ENCODE measurements at regions not wholly inside any gene's neighbourhood (a gene's known extent, or its start where the extent isn't known, plus 50 kb on each side); places are given as distances from the start of the nearest gene placed in this dataset.

DNA sequence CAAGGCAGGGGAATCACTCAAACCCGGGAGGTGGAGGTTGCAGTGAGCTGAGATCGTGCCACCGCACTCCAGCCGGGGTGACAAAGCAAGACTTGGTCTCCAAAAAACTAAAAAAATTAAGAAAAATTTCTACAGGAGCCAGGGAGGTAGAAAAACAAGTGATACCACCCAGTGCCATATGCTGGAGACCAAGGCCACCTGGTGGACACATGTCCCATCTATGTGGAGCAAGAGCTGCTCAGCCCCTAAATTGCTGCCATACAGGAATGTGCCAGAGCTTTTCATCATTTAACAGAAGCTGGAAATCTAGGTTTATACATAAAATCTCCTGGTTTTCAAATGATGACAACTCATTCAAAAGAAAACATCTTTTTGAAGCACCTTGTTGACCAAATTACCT lies 61.4 kb upstream of the ELK3 start:
- no peak for DNase-seq (ENCODE audit: low spot score)
- TF ChIP-seq, protein P1, sequence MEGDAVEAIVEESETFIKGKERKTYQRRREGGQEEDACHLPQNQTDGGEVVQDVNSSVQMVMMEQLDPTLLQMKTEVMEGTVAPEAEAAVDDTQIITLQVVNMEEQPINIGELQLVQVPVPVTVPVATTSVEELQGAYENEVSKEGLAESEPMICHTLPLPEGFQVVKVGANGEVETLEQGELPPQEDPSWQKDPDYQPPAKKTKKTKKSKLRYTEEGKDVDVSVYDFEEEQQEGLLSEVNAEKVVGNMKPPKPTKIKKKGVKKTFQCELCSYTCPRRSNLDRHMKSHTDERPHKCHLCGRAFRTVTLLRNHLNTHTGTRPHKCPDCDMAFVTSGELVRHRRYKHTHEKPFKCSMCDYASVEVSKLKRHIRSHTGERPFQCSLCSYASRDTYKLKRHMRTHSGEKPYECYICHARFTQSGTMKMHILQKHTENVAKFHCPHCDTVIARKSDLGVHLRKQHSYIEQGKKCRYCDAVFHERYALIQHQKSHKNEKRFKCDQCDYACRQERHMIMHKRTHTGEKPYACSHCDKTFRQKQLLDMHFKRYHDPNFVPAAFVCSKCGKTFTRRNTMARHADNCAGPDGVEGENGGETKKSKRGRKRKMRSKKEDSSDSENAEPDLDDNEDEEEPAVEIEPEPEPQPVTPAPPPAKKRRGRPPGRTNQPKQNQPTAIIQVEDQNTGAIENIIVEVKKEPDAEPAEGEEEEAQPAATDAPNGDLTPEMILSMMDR (IDR thresholded peaks at IDR 0.05), result no peak
- H3K4me3 ChIP-seq, result no peak overlapping the region
- H3K27ac ChIP-seq, result no peak overlapping the region

DNA sequence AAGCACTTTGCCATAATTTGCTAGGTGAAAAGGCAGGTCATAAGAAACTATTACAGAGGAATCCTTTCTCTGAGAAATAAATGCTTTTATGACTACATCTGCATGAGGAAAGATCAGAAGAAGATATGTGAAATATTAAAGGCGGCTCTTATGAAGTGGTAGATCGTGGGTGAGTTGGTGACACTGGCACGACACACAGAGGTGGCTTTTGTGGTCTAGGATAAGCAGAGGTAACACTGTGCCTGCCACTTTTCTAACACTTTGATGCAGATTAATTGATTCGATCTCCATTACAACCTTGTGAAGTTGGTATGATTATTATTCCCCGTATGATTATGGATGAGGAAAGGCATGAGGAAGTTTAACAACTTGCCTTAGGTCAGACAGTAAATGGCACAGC lies 60.0 kb upstream of the ELK3 start:
- Histone ChIP-seq H3K4me3 (no peak overlapping the region), H3K27ac (no peak overlapping the region)
- no peak for DNase-seq (ENCODE audit: low spot score)
- TF ChIP-seq, protein P1 (IDR thresholded peaks at IDR 0.05), result no peak

DNA sequence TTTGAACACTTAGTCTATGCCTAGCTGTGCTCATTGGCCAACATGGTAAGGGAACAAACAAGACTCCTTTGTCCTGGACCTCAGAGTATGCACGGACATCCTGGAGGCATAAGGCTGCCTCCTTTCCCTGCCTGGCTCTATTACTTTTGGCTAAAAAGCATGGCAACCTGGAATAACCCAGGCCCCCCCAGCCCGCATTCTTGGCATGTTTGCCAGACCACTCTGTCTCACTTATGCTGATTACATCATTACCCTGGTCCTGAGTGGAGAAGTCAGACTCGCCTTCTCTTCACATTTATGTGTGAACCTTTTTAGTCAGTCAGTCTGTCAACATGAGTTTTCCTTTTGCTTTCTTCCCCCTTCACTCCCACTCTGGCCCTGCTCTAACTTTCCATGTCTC lies 58.0 kb upstream of the ELK3 start:
- Histone ChIP-seq H3K4me3 (no peak overlapping the region), H3K27ac (no peak overlapping the region)
- TF ChIP-seq, protein P1 (IDR thresholded peaks at IDR 0.05), result no peak
- no peak for DNase-seq (ENCODE audit: low spot score)

DNA sequence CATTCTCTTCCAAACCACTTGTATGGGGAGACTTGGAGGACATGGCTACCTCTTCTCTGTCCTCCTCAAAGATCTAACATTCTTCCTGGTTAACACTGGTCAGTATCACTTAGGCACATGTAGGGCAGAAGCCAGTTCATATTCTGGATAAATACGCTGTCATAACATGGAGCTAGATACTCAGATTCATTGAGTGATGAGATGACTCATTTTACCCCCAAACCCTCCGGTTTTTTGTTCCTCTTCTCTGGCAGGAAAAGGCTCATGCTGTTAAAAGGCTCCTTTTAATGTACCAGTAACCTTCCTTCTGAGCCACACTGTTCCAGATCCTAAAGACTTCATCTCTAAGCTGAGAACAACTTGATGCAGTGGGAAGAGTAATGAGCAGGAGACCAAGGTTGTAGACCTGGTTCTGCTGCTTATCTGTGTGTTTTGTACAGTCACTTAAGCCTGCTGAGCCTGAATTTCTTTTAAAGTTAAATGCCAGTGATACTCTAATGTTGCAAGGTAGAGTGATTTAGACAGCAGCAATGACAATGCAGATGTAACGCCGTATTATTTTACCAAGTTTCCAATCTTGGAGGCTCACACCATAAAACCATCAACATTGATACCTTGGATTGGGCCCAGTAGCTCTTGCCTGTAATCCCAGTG lies 57.3 kb upstream of the ELK3 start:
- DNase-seq (ENCODE audit: low spot score), result no peak
- no peak overlapping the region for H3K27ac ChIP-seq
- H3K4me3 ChIP-seq, result no peak overlapping the region
- TF ChIP-seq, protein P1 (IDR thresholded peaks at IDR 0.05), result no peak

GRCh38 chr12:96140174-96140573 lies 54.0 kb upstream of the ELK3 start:
- Histone ChIP-seq H3K27ac (no peak overlapping the region), H3K4me3 (no peak overlapping the region)
- DNase-seq (ENCODE audit: low spot score), result no peak

GRCh38 chr12:96141216-96141912 lies 52.8 kb upstream of the ELK3 start:
- Histone ChIP-seq H3K27ac (no peak overlapping the region), H3K4me3 (no peak overlapping the region)
- DNase-seq (ENCODE audit: low spot score), result no peak
- TF ChIP-seq, protein P1 (IDR thresholded peaks at IDR 0.05), result no peak

More at GRCh38 chr12:96140174-96140573, 54.0 kb upstream of the ELK3 start:
- TF ChIP-seq, protein P1 (IDR thresholded peaks at IDR 0.05), result no peak

DNA sequence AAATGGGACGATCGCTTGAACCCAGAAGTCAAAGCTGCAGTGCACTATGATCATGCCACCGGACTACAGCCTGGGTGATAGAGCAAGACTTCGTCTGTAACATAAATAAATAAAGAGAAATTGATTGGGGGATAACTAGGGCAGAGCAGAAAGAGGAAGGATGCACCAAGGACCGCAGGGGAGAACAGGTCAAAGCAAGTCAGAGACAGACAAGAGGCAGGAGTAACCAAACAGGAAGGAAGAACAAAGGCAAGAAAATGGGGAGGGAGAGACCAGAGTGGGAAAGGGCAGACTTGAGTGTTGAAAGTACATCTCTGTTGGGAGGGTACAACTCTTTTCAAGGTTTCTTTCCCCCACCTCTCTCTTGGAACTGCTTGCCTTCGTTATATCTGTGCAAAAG lies 50.8 kb upstream of the ELK3 start:
- no peak for DNase-seq (ENCODE audit: low spot score)
- Histone ChIP-seq H3K27ac (no peak overlapping the region), H3K4me3 (no peak overlapping the region)
- TF ChIP-seq, protein P1 (IDR thresholded peaks at IDR 0.05), result no peak

Measured in coronary artery (tissue), 2 donors.